GM18502 (cell line): ENCODE measurements at regions not wholly inside any gene's neighbourhood (a gene's known extent, or its start where the extent isn't known, plus 50 kb on each side); places are given as distances from the start of the nearest gene placed in this dataset.

Source experiments
- ATAC-seq: cut with Tn5 transposase; IDR thresholded peaks from one replicate; pipeline ENCODE4 v1.9.1; 2021; ENCODE audit warnings: mild to moderate bottlenecking; ENCODE audit not compliant: unreplicated experiment, poor library complexity

GRCh38 chr13:22198641-22199217, 527.9 kb downstream of the FGF9 start:
- ATAC-seq, result no peak

DNA sequence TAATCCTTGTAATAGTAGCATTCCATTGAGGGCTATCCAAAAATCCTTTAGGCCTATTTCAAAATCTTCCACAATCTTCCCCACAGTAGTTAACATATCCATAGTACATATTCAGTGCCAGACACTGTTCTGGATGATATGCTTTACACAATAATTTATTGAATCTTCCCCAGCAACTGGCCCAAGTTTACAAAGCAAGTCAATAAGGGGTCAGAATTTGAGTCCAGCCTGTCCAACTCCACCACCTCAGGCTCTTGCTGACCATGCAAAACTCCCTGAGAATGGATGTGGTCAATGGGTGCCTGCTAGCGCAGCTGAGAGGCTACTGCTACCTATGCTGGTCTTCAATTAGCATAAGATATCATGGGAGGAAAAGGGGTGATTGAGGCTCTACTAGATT, 529.6 kb downstream of the FGF9 start:
- ATAC-seq, result no peak

DNA sequence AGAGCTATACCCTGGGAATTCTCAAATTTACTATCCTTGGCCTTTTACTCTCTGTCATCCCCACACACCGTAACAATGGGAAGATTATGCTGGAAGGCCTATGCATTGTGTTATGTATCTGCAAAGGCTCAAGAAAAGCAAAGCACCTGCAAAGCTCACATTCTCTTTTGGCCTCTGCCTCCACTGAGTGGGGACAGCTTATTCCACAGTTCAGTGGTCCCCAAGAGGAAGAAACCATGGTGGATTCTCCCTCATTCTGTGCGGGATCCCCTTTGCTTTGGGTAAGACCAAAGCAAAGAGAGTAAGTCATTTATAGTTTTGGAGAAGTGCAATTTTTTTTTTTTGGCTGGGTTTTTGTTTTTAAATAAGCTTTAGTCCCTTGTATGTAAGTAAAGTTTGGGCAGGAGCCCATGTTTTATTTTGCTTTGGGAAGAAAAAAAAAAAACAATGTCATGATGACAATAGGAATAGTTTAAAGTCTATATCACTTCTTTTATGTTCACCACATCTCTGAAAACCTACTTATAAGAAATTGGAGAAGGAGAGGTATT, 530.6 kb downstream of the FGF9 start:
- ATAC-seq, result no peak

GRCh38 chr13:22210134-22210930, 539.5 kb downstream of the FGF9 start:
- ATAC-seq, result no peak

DNA sequence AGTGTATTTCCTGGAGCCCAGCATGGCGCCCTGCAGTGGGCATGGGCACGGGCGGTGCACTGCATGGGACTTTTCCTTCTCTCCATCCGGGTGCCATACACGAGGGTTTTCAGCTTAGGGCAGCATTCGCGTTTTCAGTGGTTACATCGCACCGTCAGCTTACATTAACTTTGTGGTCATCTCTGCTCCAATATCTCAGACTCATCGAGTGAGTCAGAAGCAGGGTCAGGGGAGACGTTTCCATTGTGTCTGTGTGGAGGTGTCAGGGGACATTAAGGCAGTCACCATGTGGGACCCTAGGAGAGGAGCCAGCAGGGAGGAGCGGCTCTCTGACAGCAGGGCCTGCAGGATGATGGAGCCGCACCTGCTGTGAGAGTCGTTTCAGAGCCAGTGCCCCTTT, 541.0 kb downstream of the FGF9 start:
- no peak for ATAC-seq

DNA sequence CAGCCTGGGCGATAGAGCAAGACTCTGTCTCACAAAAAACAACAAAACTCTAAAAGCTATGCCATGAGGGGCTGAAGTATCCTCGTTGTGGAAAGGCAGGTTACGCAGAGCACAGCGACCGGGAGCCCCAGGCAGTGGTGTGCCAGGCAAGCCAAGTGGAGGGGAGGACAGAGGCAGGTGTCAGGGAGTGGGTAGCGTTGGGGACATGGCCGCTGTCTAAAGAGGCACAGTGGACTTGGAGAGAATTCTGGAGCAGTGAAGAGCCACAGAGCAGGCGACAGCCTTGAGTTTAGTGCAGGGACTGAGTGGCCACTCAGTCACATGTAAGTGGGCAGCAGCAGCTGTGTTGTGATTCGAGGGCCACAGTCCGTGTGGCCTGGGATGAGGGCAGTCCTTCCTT, 541.7 kb downstream of the FGF9 start:
- no peak for ATAC-seq

GRCh38 chr13:22214184-22214583, 543.3 kb downstream of the FGF9 start:
- no peak for ATAC-seq

GRCh38 chr13:22218797-22219196, 547.9 kb downstream of the FGF9 start:
- no peak for ATAC-seq

- no peak for ATAC-seq
Observed at GRCh38 chr13:22219709-22220108, 548.8 kb downstream of the FGF9 start.

- no peak for ATAC-seq
Observed at GRCh38 chr13:22220151-22221135, 549.6 kb downstream of the FGF9 start.

GRCh38 chr13:22223411-22223810, 552.5 kb downstream of the FGF9 start:
- no peak for ATAC-seq

DNA sequence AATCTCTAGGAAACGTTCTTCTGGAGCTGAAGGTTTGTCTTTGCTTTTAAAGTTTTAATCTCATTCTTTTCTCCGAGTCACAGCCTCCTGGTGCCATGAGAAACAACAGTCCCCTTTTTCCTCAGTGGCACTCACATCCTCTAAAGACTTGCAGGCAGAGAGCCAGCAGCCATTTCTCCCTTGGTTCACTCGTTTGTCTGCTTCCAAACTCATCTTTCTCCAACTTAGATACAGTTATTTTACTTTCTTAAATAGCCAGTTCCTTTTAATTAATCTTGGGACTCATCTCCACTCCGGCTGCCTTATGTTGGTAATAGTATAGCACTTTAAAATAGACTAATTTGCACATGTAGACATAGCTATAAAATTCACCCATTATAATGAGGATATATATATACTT, 555.2 kb downstream of the FGF9 start:
- ATAC-seq, result no peak

DNA sequence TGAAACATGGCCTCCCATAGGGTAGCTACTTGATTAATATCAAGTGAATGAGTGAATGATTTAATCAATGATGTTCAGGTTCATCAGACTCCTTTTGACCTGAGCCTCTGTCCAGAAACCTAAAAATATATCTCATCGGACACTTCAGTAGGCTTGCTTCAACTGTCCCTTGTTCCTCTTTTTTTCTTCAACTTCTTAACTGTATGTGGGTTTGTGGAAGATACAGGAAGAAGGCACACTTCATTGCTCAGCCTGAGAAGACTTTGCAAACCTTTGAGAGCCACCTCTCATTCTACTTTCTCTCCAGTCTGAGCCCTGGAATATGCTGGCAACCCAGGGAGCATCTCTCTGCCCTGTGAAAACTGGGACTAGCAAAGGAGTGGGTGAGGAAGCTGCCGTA, 557.0 kb downstream of the FGF9 start:
- ATAC-seq, result peak; percentile 77

DNA sequence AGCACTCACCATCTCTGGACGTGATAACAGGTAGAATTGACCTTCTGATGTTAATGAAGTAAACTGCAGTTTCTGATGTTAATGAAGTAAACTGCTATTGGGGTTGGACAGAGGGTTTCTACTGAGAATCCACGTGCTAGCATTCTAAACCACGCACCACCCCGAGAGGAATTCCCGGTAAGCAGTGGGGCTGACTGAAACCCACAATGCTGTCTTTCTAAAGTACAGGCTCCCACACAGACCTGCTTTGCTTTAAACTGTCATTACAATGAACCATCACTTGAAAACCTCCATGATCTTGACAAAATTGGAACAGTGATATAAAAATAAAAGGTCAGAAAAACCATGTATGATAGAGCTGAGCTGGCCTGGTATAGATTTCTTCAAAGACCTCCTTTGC, 559.0 kb downstream of the FGF9 start:
- no peak for ATAC-seq

DNA sequence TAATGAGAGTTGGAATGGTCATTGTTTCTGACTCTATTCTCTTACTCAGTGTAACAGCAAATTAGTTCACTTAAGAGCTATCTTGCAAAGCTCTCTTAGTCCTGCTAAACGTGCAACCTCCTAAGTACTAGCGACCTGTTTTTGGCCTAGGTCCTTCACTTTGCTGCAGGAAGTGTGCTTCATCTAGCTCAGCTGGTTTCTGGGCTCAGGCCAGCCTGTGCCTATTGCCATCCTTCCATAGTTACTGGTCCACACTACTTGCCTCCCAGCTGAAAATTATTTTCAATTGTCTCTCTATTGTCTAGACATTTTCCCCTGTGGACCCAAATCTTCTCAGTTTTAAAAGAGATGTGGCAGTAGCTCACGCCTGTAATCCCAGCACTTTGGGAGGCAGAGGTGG, 561.3 kb downstream of the FGF9 start:
- ATAC-seq, result no peak

DNA sequence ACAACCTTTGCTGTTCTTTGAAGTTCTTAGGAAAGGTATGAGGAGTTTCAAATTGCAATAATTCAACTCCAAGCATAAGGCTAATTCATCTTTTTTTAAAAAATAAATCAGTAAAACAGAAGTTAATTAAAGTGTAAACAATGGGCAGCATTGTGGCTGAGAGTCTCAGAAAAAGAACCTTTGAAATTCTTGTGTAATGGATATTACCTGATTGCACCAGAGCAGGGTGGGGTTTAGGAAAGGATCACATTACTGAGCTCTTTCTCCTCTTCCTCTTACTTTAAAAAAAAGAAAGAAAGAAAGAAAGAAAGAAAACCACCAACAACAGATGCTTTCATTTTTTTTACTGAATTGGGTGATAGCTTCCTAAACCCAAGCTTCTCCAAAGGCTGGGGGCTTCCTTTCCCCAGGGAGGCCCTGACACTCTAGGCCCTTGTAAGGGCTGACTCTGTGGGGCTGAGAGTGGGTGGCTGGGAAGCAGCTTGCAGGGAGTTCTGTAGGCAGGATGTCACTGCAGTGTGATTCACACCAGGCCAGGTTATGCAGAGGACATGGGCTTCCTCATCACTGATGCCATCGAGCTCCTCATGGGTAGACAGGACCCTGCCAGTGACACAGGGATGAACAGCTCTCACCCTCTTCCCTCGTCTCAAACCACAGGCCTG, 564.5 kb downstream of the FGF9 start:
- no peak for ATAC-seq

GRCh38 chr13:22235950-22236290, 565.0 kb downstream of the FGF9 start:
- ATAC-seq, result no peak

GRCh38 chr13:22238269-22238668, 567.4 kb downstream of the FGF9 start:
- no peak for ATAC-seq

- no peak for ATAC-seq
Observed at GRCh38 chr13:22240716-22241115, 569.8 kb downstream of the FGF9 start.

GRCh38 chr13:22243469-22244163, 572.7 kb downstream of the FGF9 start:
- no peak for ATAC-seq
